Mucosa of descending colon (tissue), 3 donors: ENCODE measurements at regions not wholly inside any gene's neighbourhood (a gene's known extent, or its start where the extent isn't known, plus 50 kb on each side); places are given as distances from the start of the nearest gene placed in this dataset.
A peak's percentile ranks its signal among the peaks of the same experiment; 100 is the strongest.

Experiments used
- ATAC-seq: fragments of 200-7000 bp; cut with Tn5 transposase; one replicate; pipeline ENCODE4 v1.9.1; 2020; ENCODE audit warnings: mild to moderate bottlenecking, moderate library complexity
- DNase-seq, 3 donors: peaks; one replicate each; pipeline ENCODE4 v3.0.0-alpha.2; 2020
- H3K36me3 ChIP-seq: fragments of 200-600 bp; one replicate; pipeline ENCODE4 v1.8.0; 2021; ENCODE audit warnings: low read depth, mild to moderate bottlenecking
- H3K4me1 ChIP-seq: fragments of 200-600 bp; one replicate; pipeline ENCODE4 v1.8.0; 2021; ENCODE audit warnings: low read depth, mild to moderate bottlenecking
- H3K4me3 ChIP-seq: fragments of 200-600 bp; one replicate; pipeline ENCODE4 v1.8.0; 2021; ENCODE audit warnings: mild to moderate bottlenecking
- H3K9me3 ChIP-seq: fragments of 200-600 bp; one replicate; pipeline ENCODE4 v1.8.0; 2021; ENCODE audit warnings: mild to moderate bottlenecking
- intact Hi-C, 2 donors: fragments of 100-400 bp; cut with DNase I in 1 of 2; cut with micrococcal nuclease in 1 of 2; formaldehyde crosslinking; loops; one replicate each; pipeline versions ENCODE4 v1.11.0 to v1.11.1; 2022; cut with DNase I, micrococcal nuclease
- TF ChIP-seq, protein P1 (sequence below): fragments of 200-600 bp; IDR thresholded peaks from one replicate; pipeline ENCODE4 v1.8.0; 2022; ENCODE audit warnings: antibody characterized with exemption, mild to moderate bottlenecking
- donor health status: DM: no; HTN: no; CAD: no; lungs with moderate emphysema.
- donor health status: DM: no; HTN: no; CAD: no.
- donor health status: DM: no; HTN: yes; CAD: no.

DNA sequence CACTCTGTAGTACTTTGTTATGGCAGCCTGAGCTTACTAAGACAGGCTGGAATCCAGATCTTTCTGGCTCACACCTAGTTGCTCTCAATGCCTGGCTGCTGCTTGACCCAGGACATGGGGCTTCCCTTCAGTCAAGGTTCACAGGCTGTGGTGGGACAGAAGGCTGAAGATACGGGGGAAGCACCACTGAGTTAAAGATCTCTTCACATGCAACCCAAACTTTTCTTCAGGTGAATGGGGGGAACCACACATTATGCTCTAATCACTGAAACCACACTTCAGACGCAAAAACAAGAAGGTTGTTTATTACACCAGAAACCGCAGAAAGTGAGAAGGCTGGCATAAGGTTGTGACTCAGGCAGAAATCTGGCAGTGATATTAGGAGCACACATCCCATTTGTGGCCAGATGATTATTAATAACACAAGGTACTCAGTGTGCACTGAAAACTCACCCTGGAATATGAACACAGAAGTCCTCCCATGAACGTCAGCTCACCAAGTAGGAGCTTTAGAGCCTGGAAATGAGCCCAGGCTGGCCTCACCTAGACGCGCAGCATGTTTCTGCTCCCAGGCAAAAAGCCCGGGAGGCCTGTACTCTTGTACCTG lies 230.5 kb upstream of the CHRNA7 start:
- H3K9me3 ChIP-seq, result no peaks in the 10 kb centered on the region
- no peaks in the 10 kb centered on the region for H3K4me1 ChIP-seq
- DNase-seq (no peak), ATAC-seq (no peak)
- TF ChIP-seq, protein P1, sequence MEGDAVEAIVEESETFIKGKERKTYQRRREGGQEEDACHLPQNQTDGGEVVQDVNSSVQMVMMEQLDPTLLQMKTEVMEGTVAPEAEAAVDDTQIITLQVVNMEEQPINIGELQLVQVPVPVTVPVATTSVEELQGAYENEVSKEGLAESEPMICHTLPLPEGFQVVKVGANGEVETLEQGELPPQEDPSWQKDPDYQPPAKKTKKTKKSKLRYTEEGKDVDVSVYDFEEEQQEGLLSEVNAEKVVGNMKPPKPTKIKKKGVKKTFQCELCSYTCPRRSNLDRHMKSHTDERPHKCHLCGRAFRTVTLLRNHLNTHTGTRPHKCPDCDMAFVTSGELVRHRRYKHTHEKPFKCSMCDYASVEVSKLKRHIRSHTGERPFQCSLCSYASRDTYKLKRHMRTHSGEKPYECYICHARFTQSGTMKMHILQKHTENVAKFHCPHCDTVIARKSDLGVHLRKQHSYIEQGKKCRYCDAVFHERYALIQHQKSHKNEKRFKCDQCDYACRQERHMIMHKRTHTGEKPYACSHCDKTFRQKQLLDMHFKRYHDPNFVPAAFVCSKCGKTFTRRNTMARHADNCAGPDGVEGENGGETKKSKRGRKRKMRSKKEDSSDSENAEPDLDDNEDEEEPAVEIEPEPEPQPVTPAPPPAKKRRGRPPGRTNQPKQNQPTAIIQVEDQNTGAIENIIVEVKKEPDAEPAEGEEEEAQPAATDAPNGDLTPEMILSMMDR, result no peak
- no peaks in the 10 kb centered on the region for H3K36me3 ChIP-seq
- H3K4me3 ChIP-seq, result no peak overlapping the region
- intact Hi-C loops, result no loop called here

DNA sequence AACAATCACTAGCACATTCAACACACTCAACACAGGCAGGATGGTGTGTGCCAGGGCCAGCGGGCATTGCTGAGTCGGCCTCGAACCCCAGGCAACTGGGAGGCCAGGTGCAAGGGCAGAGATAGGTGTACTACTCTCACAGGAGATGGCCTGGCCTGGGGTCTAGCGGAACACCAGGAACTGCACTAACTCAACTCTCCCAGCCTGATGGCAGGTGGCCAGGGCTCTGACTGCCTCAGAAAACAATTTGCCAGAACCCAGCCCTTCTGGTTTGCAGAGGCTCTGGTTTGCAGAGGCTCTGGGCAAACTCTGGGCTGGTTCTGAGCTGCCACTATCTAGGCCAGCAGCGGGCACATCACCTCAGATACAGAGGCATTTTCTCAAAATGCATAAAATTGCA lies 229.2 kb upstream of the CHRNA7 start:
- TF ChIP-seq, protein P1, result no peak
- Histone ChIP-seq H3K4me3 (no peak overlapping the region), H3K9me3 (no peaks in the 10 kb centered on the region), H3K36me3 (no peaks in the 10 kb centered on the region), H3K4me1 (no peaks in the 10 kb centered on the region)
- ATAC-seq (no peak), DNase-seq (peak in 1 of 3 donors; percentile 4)
- intact Hi-C loops, result no loop called here

DNA sequence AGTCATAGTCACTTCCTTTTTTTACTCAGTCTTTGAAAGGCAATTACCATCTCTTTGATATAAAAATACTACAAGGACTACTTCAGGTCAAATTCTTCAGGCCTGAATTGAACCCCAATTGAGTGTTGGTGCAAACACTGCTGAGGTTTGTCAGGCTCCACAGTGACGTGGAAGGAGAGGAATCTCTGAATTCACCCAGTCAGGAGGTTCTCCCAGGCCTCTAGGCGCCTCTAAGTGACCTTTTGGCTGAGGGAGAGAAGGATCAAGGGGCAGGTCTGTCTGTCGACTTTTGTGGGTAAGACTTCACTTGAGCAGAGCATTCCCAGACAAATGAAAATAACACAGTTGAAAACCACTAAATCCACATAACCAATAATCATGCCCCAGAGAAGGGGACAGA lies 227.6 kb upstream of the CHRNA7 start:
- Histone ChIP-seq H3K4me3 (no peak overlapping the region), H3K9me3 (no peaks in the 10 kb centered on the region), H3K36me3 (no peaks in the 10 kb centered on the region), H3K4me1 (no peaks in the 10 kb centered on the region)
- ATAC-seq, result no peak
- intact Hi-C loops, result no loop called here
- TF ChIP-seq, protein P1, result no peak
- DNase-seq, result no peak

DNA sequence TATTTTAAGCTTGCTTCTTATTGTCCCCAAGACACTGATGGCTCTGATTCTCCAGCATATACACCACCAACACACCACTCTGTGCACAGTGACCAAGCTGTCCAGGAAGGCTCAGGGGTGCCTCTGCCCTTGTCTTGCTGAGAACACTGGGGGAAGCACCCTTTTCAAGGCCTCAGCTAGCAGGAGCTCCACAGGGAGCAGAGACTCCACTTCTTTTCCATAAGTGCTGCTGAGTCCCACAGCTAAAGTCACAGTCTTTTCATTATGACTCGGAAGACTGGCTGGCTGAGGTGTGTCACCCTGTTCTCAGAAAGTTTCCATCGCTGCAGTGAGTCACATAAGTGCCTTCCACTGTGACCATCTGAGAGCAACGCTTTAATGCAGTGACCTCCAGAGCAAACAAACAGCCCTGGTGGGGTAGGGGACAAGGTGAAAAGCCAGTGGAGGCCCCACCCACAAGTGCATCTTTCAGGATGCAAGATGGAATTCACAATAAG lies 226.9 kb upstream of the CHRNA7 start:
- intact Hi-C loops, result no loop called here
- no peaks in the 10 kb centered on the region for H3K36me3 ChIP-seq

DNA sequence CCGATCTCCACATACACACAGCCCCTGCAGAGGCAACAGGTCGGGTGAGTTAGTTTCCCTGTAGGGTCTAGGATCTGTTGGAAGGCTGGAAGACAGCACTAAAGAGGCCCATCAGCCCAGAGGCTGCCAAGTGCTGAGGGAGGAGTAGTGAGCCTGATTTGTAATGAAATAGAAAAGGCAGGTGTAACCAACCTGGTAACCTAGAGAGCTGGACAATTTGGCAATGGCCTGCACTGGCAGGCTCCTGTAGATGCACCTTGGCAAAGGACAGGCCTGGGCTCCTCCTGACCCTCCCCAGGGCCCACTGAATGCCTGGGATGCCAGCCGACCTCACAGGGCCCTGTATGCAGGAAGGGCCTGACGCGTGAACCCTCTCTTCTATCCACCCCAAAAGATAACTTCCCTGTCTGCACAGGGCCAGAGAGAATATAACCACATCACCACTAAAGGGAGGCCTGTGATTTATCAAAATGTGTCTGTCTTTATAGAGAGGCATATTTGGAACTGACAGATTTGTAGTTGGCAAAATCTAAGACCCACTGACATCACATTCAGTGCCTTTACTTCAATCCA lies 225.1 kb upstream of the CHRNA7 start:
- Histone ChIP-seq H3K4me1 (no peaks in the 10 kb centered on the region), H3K4me3 (no peak overlapping the region), H3K36me3 (no peaks in the 10 kb centered on the region), H3K9me3 (no peaks in the 10 kb centered on the region)
- TF ChIP-seq, protein P1, result no peak
- ATAC-seq (no peak), DNase-seq (no peak)
- intact Hi-C loops, result no loop called here

More for the DNA sequence above, 226.9 kb upstream of the CHRNA7 start:
- ATAC-seq, result no peak
- no peak overlapping the region for H3K4me3 ChIP-seq
- DNase-seq, result no peak
- H3K9me3 ChIP-seq, result no peaks in the 10 kb centered on the region
- TF ChIP-seq, protein P1, result no peak
- H3K4me1 ChIP-seq, result no peaks in the 10 kb centered on the region
